HEK293 (cell line): ENCODE measurements at regions not wholly inside any gene's neighbourhood (a gene's known extent, or its start where the extent isn't known, plus 50 kb on each side); places are given as distances from the start of the nearest gene placed in this dataset.

Source experiments
- ZEB2 ChIP-seq: fragments of 450-650 bp; formaldehyde crosslinking; IDR thresholded peaks from 2 replicates; pipeline ENCODE4 v1.5.1; 2016; ENCODE audit warnings: missing biosample characterization, missing genetic modification characterization
- TF ChIP-seq, protein P1 (sequence below): fragments of 450-650 bp; formaldehyde crosslinking; IDR thresholded peaks from 2 replicates; pipeline ENCODE4 v1.5.1; 2016; ENCODE audit warnings: missing biosample characterization, missing genetic modification characterization

DNA sequence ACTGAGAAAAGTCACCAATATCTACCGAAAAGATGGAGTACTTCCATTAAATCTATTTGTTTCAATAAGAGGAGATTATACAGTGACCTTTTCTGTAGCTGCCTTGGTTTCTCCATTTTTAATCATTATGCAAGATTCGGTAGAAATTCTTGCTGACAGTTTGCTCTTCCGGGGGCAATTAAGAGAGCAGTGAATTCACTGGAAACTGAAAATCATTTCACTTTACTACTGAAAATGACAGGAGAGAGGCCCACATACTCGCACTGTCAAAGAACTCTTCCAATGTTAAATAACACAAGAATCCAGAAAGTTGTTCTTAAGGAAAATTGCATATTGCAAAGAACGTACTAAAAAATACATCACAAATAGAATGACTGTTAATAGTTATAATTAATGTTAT is 699.3 kb downstream of the CBLN2 start:
- TF ChIP-seq, protein P1, sequence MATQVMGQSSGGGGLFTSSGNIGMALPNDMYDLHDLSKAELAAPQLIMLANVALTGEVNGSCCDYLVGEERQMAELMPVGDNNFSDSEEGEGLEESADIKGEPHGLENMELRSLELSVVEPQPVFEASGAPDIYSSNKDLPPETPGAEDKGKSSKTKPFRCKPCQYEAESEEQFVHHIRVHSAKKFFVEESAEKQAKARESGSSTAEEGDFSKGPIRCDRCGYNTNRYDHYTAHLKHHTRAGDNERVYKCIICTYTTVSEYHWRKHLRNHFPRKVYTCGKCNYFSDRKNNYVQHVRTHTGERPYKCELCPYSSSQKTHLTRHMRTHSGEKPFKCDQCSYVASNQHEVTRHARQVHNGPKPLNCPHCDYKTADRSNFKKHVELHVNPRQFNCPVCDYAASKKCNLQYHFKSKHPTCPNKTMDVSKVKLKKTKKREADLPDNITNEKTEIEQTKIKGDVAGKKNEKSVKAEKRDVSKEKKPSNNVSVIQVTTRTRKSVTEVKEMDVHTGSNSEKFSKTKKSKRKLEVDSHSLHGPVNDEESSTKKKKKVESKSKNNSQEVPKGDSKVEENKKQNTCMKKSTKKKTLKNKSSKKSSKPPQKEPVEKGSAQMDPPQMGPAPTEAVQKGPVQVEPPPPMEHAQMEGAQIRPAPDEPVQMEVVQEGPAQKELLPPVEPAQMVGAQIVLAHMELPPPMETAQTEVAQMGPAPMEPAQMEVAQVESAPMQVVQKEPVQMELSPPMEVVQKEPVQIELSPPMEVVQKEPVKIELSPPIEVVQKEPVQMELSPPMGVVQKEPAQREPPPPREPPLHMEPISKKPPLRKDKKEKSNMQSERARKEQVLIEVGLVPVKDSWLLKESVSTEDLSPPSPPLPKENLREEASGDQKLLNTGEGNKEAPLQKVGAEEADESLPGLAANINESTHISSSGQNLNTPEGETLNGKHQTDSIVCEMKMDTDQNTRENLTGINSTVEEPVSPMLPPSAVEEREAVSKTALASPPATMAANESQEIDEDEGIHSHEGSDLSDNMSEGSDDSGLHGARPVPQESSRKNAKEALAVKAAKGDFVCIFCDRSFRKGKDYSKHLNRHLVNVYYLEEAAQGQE (tag by site-specific recombination) = no peak
- TF ChIP-seq ZEB2 (tag by site-specific recombination) = no peak
